CD4-positive, CD25-positive, alpha-beta regulatory T cell (primary cell): ENCODE measurements at regions not wholly inside any gene's neighbourhood (a gene's known extent, or its start where the extent isn't known, plus 50 kb on each side); places are given as distances from the start of the nearest gene placed in this dataset.
A peak's percentile ranks its signal among the peaks of the same experiment; 100 is the strongest.

Source experiments
- ATAC-seq, 2 donors: fragments of 150-1000 bp; cut with Tn5 transposase; one replicate each; pipeline ENCODE4 v1.10.0; 2021; ENCODE audit warnings: low read depth in 2 of 2, moderate number of reproducible peaks in 2 of 2, moderate library complexity in 1 of 2
- DNase-seq, 3 donors: peaks; one replicate each; pipeline versions ENCODE4 v3.0.0 to v3.0.0-alpha.2; 2012 to 2022; ENCODE audit warnings: mixed read lengths in 1 of 3
- H3K27ac ChIP-seq: one replicate; pipeline ENCODE4 v1.7.0; 2013; ENCODE audit warnings: mild to moderate bottlenecking, low read length; ENCODE audit not compliant: insufficient read depth, poor library complexity, severe bottlenecking
- H3K27me3 ChIP-seq: one replicate; pipeline ENCODE4 v1.7.0; 2013; ENCODE audit warnings: low read length; ENCODE audit not compliant: control insufficient read depth, insufficient read depth
- H3K36me3 ChIP-seq: one replicate; pipeline ENCODE4 v1.7.0; 2013; ENCODE audit warnings: mild to moderate bottlenecking, low read length, moderate library complexity; ENCODE audit not compliant: control insufficient read depth, insufficient read depth
- H3K4me1 ChIP-seq: 2 replicates; pipeline ENCODE4 v1.7.0; 2013; ENCODE audit warnings: mild to moderate bottlenecking, low read length; ENCODE audit not compliant: insufficient read depth, control insufficient read depth, poor library complexity, severe bottlenecking
- H3K4me3 ChIP-seq: one replicate; pipeline ENCODE4 v1.7.0; 2013; ENCODE audit warnings: low read depth, mild to moderate bottlenecking, low read length, moderate library complexity
- H3K9me3 ChIP-seq, 2 experiments: 1 replicate in 1 of 2; 2 replicates in 1 of 2; pipeline ENCODE4 v1.7.0; 2013; ENCODE audit warnings: low read length in 2 of 2, mild to moderate bottlenecking in 1 of 2, moderate library complexity in 1 of 2; ENCODE audit not compliant: control insufficient read depth in 2 of 2
- H3K27ac Mint-ChIP-seq, 3 donors: one replicate each; pipeline ENCODE4 v1.8.0; 2020 to 2022; ENCODE audit warnings: mild to moderate bottlenecking in 3 of 3, mixed read lengths in 3 of 3, moderate library complexity in 2 of 3
- H3K27me3 Mint-ChIP-seq: one replicate; pipeline ENCODE4 v1.8.0; 2022; ENCODE audit warnings: mild to moderate bottlenecking, mixed read lengths
- H3K36me3 Mint-ChIP-seq: one replicate; pipeline ENCODE4 v1.8.0; 2020; ENCODE audit warnings: mixed read lengths
- H3K4me1 Mint-ChIP-seq, 4 donors: one replicate each; pipeline ENCODE4 v1.8.0; 2020 to 2022; ENCODE audit warnings: mixed read lengths in 4 of 4, mild to moderate bottlenecking in 1 of 4
- H3K4me3 Mint-ChIP-seq, 4 donors: one replicate each; pipeline ENCODE4 v1.8.0; 2020 to 2022; ENCODE audit warnings: mild to moderate bottlenecking in 4 of 4, mixed read lengths in 4 of 4, moderate library complexity in 3 of 4
- H3K9me3 Mint-ChIP-seq, 7 donors: one replicate each; pipeline ENCODE4 v1.8.0; 2020 to 2022; ENCODE audit warnings: mixed read lengths in 7 of 7, mild to moderate bottlenecking in 3 of 7, moderate library complexity in 2 of 7

- H3K9me3 ChIP-seq, result no peaks in the 10 kb centered on the region
- H3K27me3 ChIP-seq, result peaks cover 8% of the 10 kb centered on the region
- Mint-ChIP-seq H3K36me3 (no peaks in the 10 kb centered on the region), H3K9me3 (peaks cover 0 to 2% (median 0%) of the 10 kb centered on the region in 7 donors), H3K4me1 (peaks cover 0 to 4% (median under 1%) of the 10 kb centered on the region in 4 donors), H3K27me3 (peaks cover 32% of the 10 kb centered on the region), H3K4me3 (no peak overlapping the region), H3K27ac (no peak overlapping the region)
- H3K4me1 ChIP-seq, result peaks cover 4% of the 10 kb centered on the region
- no peak overlapping the region for H3K4me3 ChIP-seq
- DNase-seq (no peak), ATAC-seq (no peak)
- no peaks in the 10 kb centered on the region for H3K36me3 ChIP-seq
- H3K27ac ChIP-seq, result no peak overlapping the region
Observed at GRCh38 chr3:150222691-150223489, 185.2 kb upstream of the TSC22D2 start.

- no peak overlapping the region for H3K4me3 ChIP-seq
- no peaks in the 10 kb centered on the region for H3K36me3 Mint-ChIP-seq
- H3K27ac Mint-ChIP-seq, result peak overlapping the region in 1 of 3 donors; percentile 74
- H3K4me3 Mint-ChIP-seq, result no peak overlapping the region
- H3K27me3 ChIP-seq, result peaks cover 8% of the 10 kb centered on the region
- peaks cover 0 to 4% (median 0%) of the 10 kb centered on the region in 7 donors for H3K9me3 Mint-ChIP-seq
- ATAC-seq, result no peak
- H3K27me3 Mint-ChIP-seq, result peaks cover 32% of the 10 kb centered on the region
- H3K4me1 Mint-ChIP-seq, result peaks cover 0 to 4% (median under 1%) of the 10 kb centered on the region in 4 donors
- H3K27ac ChIP-seq, result no peak overlapping the region
- H3K4me1 ChIP-seq, result peaks cover 4% of the 10 kb centered on the region
- H3K9me3 ChIP-seq, result no peaks in the 10 kb centered on the region
- no peaks in the 10 kb centered on the region for H3K36me3 ChIP-seq
- no peak for DNase-seq
Observed at GRCh38 chr3:150221904-150222523, 186.1 kb upstream of the TSC22D2 start.

GRCh38 chr3:150220799-150221198 is 187.3 kb upstream of the TSC22D2 start:
- H3K27ac ChIP-seq, result no peak overlapping the region
- peaks cover 4% of the 10 kb centered on the region for H3K4me1 ChIP-seq
- Mint-ChIP-seq H3K27me3 (peaks cover 28% of the 10 kb centered on the region), H3K27ac (no peak overlapping the region), H3K4me3 (no peak overlapping the region), H3K4me1 (peaks cover 0 to 4% (median under 1%) of the 10 kb centered on the region in 4 donors), H3K36me3 (no peaks in the 10 kb centered on the region), H3K9me3 (peaks cover 0 to 4% (median 0%) of the 10 kb centered on the region in 7 donors)
- DNase-seq (peak in 1 of 3 donors; percentile 0), ATAC-seq (no peak)
- no peak overlapping the region for H3K4me3 ChIP-seq
- peaks cover 8% of the 10 kb centered on the region for H3K27me3 ChIP-seq
- H3K36me3 ChIP-seq, result no peaks in the 10 kb centered on the region
- H3K9me3 ChIP-seq, result no peaks in the 10 kb centered on the region

GRCh38 chr3:150220041-150220440 is 188.1 kb upstream of the TSC22D2 start:
- Mint-ChIP-seq H3K27ac (no peak overlapping the region), H3K9me3 (peaks cover 0 to 4% (median 0%) of the 10 kb centered on the region in 7 donors), H3K4me3 (no peak overlapping the region), H3K4me1 (peaks cover 0 to 4% (median under 1%) of the 10 kb centered on the region in 4 donors), H3K27me3 (peaks cover 26% of the 10 kb centered on the region), H3K36me3 (no peaks in the 10 kb centered on the region)
- Histone ChIP-seq H3K36me3 (no peaks in the 10 kb centered on the region), H3K4me1 (peaks cover 4% of the 10 kb centered on the region), H3K4me3 (no peak overlapping the region), H3K9me3 (no peaks in the 10 kb centered on the region), H3K27ac (no peak overlapping the region), H3K27me3 (peaks cover 8% of the 10 kb centered on the region)
- DNase-seq, result no peak
- ATAC-seq, result no peak

- Mint-ChIP-seq H3K4me1 (peaks cover 0 to 4% (median under 1%) of the 10 kb centered on the region in 4 donors), H3K27me3 (peaks cover 26% of the 10 kb centered on the region), H3K36me3 (no peaks in the 10 kb centered on the region), H3K9me3 (peaks cover 0 to 4% (median 0%) of the 10 kb centered on the region in 7 donors), H3K27ac (no peak overlapping the region), H3K4me3 (no peak overlapping the region)
- H3K4me3 ChIP-seq, result no peak overlapping the region
- no peak overlapping the region for H3K27ac ChIP-seq
- H3K27me3 ChIP-seq, result peaks cover 5% of the 10 kb centered on the region
- no peak for DNase-seq
- no peak for ATAC-seq
- H3K9me3 ChIP-seq, result no peaks in the 10 kb centered on the region
- peaks cover 4% of the 10 kb centered on the region for H3K4me1 ChIP-seq
- no peaks in the 10 kb centered on the region for H3K36me3 ChIP-seq
Observed at GRCh38 chr3:150218841-150219240, 189.3 kb upstream of the TSC22D2 start.

- no peak for ATAC-seq
- Mint-ChIP-seq H3K27me3 (peaks cover 30% of the 10 kb centered on the region), H3K9me3 (peaks cover 0 to 4% (median 0%) of the 10 kb centered on the region in 7 donors)
Observed at GRCh38 chr3:150218236-150218635, 189.9 kb upstream of the TSC22D2 start.

GRCh38 chr3:150217691-150218090 is 190.4 kb upstream of the TSC22D2 start:
- no peak overlapping the region for H3K4me3 ChIP-seq
- H3K4me1 ChIP-seq, result peaks cover 4% of the 10 kb centered on the region
- no peak overlapping the region for H3K27ac ChIP-seq
- DNase-seq (no peak), ATAC-seq (no peak)
- H3K36me3 ChIP-seq, result no peaks in the 10 kb centered on the region
- Mint-ChIP-seq H3K4me1 (peaks cover 0 to 4% (median under 1%) of the 10 kb centered on the region in 4 donors), H3K4me3 (no peak overlapping the region), H3K27ac (no peak overlapping the region), H3K27me3 (peaks cover 26% of the 10 kb centered on the region), H3K9me3 (peaks cover 0 to 4% (median 0%) of the 10 kb centered on the region in 7 donors), H3K36me3 (no peaks in the 10 kb centered on the region)
- H3K27me3 ChIP-seq, result peaks cover 5% of the 10 kb centered on the region
- H3K9me3 ChIP-seq, result no peaks in the 10 kb centered on the region

More at GRCh38 chr3:150218236-150218635, 189.9 kb upstream of the TSC22D2 start:
- Histone ChIP-seq H3K4me1 (peaks cover 4% of the 10 kb centered on the region), H3K27me3 (peaks cover 5% of the 10 kb centered on the region), H3K36me3 (no peaks in the 10 kb centered on the region), H3K9me3 (no peaks in the 10 kb centered on the region), H3K4me3 (no peak overlapping the region), H3K27ac (no peak overlapping the region)
- Mint-ChIP-seq H3K4me3 (no peak overlapping the region), H3K36me3 (no peaks in the 10 kb centered on the region), H3K4me1 (peaks cover 0 to 4% (median under 1%) of the 10 kb centered on the region in 4 donors), H3K27ac (no peak overlapping the region)
- no peak for DNase-seq
